ENCODE measurements at regions not wholly inside any gene's neighbourhood (a gene's known extent, or its start where the extent isn't known, plus 50 kb on each side); places are given as distances from the start of the nearest gene placed in this dataset.
"Not testable (repeated sequence)": the region's sequence is repeated elsewhere in the genome, so short reads cannot be mapped to it uniquely, and the experiment has no call there.

- not testable (repeated sequence) for DNase-seq (ENCODE audit: low read depth in 2 of 2, low spot score in 1 of 2)
Measured at GRCh38 chr7:65146118-65146914, 139.8 kb upstream of the ERV3-1 start.

- not testable (repeated sequence) for DNase-seq (ENCODE audit: low read depth in 2 of 2, low spot score in 1 of 2)
Measured at GRCh38 chr7:65145710-65146109, 139.2 kb upstream of the ERV3-1 start.

- not testable (repeated sequence) for DNase-seq (ENCODE audit: low read depth in 2 of 2, low spot score in 1 of 2)
Measured at GRCh38 chr7:65145008-65145407, 138.5 kb upstream of the ERV3-1 start.

- DNase-seq (ENCODE audit: low read depth in 2 of 2, low spot score in 1 of 2) = not testable (repeated sequence)
Measured at GRCh38 chr7:65144557-65144956, 138.1 kb upstream of the ERV3-1 start.

- not testable (repeated sequence) for DNase-seq (ENCODE audit: low read depth in 2 of 2, low spot score in 1 of 2)
Measured at GRCh38 chr7:65144119-65144518, 137.6 kb upstream of the ERV3-1 start.

GRCh38 chr7:65141894-65142293 is 135.4 kb upstream of the ERV3-1 start:
- not testable (repeated sequence) for DNase-seq (ENCODE audit: low read depth in 2 of 2, low spot score in 1 of 2)

GRCh38 chr7:65141405-65141778 is 134.9 kb upstream of the ERV3-1 start:
- DNase-seq (ENCODE audit: low read depth in 2 of 2, low spot score in 1 of 2) = not testable (repeated sequence)

GRCh38 chr7:65140543-65141404 is 134.3 kb upstream of the ERV3-1 start:
- not testable (repeated sequence) for DNase-seq (ENCODE audit: low read depth in 2 of 2, low spot score in 1 of 2)

- DNase-seq (ENCODE audit: low read depth in 2 of 2, low spot score in 1 of 2) = not testable (repeated sequence)
Measured at GRCh38 chr7:65136850-65137249, 130.4 kb upstream of the ERV3-1 start.

GRCh38 chr7:65133087-65133486 is 126.6 kb upstream of the ERV3-1 start:
- DNase-seq (ENCODE audit: low read depth in 2 of 2, low spot score in 1 of 2) = not testable (repeated sequence)

GRCh38 chr7:65132256-65132655 is 125.8 kb upstream of the ERV3-1 start:
- DNase-seq (ENCODE audit: low read depth in 2 of 2, low spot score in 1 of 2) = not testable (repeated sequence)

GRCh38 chr7:65127364-65127763 is 120.9 kb upstream of the ERV3-1 start:
- not testable (repeated sequence) for DNase-seq (ENCODE audit: low read depth in 2 of 2, low spot score in 1 of 2)

- not testable (repeated sequence) for DNase-seq (ENCODE audit: low read depth in 2 of 2, low spot score in 1 of 2)
Measured at GRCh38 chr7:65124600-65124999, 118.1 kb upstream of the ERV3-1 start.

GRCh38 chr7:65105650-65106203 is 99.2 kb upstream of the ERV3-1 start:
- DNase-seq (ENCODE audit: low read depth in 2 of 2, low spot score in 1 of 2) = not testable (repeated sequence)

GRCh38 chr7:65100499-65100898 is 94.0 kb upstream of the ERV3-1 start:
- not testable (repeated sequence) for DNase-seq (ENCODE audit: low read depth in 2 of 2, low spot score in 1 of 2)

GRCh38 chr7:65081669-65082055 is 75.2 kb upstream of the ERV3-1 start:
- not testable (repeated sequence) for DNase-seq (ENCODE audit: low read depth in 2 of 2, low spot score in 1 of 2)

- peak; percentile 76 to 89 for DNase-seq (ENCODE audit: low read depth in 2 of 2, low spot score in 1 of 2)
Measured at GRCh38 chr7:65080799-65081668, 74.5 kb upstream of the ERV3-1 start.

GRCh38 chr7:65074959-65075358 is 68.5 kb upstream of the ERV3-1 start:
- not testable (repeated sequence) for DNase-seq (ENCODE audit: low read depth in 2 of 2, low spot score in 1 of 2)

- DNase-seq (ENCODE audit: low read depth in 2 of 2, low spot score in 1 of 2) = not testable (repeated sequence)
Measured at GRCh38 chr7:65073160-65073559, 66.7 kb upstream of the ERV3-1 start.

GRCh38 chr7:65071854-65072431 is 65.5 kb upstream of the ERV3-1 start:
- DNase-seq (ENCODE audit: low read depth in 2 of 2, low spot score in 1 of 2) = not testable (repeated sequence)

Measured in stimulated activated CD8-positive, alpha-beta memory T cell treated with anti-CD3 and anti-CD28 coated beads, Interleukin-4, amount 100 ng/mL, for 4 hours (primary cell).